Fibroblast of mammary gland (primary cell): ENCODE measurements at regions not wholly inside any gene's neighbourhood (a gene's known extent, or its start where the extent isn't known, plus 50 kb on each side); places are given as distances from the start of the nearest gene placed in this dataset.

Source experiments
- DNase-seq: peaks from one replicate; pipeline ENCODE4 v3.0.0-alpha.2; 2010; ENCODE audit warnings: low read depth
- H3K4me3 ChIP-seq: 2 replicates; pipeline ENCODE4 v1.5.1; 2011; ENCODE audit warnings: low read depth, mild to moderate bottlenecking, low read length, moderate library complexity; ENCODE audit not compliant: control insufficient read depth
- TF ChIP-seq, protein P1 (sequence below): conservative IDR thresholded peaks from 2 replicates; pipeline ENCODE4 v1.5.1; 2011; ENCODE audit warnings: low read depth, low read length, inconsistent platforms; ENCODE audit not compliant: control insufficient read depth, insufficient read depth

DNA sequence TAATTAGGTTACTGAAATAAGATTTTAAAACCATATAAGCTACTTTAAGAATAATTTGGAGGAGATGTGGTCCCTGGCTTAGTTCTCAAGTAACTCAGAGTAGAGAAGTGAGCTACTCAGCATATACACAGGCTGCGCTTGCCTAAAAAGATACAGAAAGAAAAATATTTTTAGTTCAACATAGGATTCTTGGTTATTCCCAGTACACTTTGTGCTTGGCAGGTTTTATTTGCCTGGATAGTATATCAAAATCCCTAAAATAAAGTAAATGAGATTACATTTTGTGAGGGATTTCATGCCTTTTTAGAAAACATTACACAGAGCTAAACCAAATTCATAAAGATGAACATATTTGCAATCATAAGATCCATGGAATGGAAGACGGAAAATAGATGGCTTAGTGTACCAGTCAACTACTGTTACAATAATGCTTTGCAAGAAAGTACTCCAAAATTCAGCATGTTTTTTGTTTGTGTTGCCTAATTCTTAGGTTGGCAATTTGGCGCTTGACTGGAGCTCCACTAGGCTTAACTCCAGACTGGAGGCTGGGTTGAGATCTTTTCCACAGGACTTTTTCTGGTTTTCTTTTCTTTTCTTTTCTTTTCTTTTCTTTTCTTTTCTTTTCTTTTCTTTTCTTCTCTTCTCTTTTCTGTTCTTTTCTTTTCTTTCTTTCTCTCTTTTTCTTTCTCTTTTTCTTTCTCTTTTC is 600.5 kb upstream of the SYT4 start:
- TF ChIP-seq, protein P1, sequence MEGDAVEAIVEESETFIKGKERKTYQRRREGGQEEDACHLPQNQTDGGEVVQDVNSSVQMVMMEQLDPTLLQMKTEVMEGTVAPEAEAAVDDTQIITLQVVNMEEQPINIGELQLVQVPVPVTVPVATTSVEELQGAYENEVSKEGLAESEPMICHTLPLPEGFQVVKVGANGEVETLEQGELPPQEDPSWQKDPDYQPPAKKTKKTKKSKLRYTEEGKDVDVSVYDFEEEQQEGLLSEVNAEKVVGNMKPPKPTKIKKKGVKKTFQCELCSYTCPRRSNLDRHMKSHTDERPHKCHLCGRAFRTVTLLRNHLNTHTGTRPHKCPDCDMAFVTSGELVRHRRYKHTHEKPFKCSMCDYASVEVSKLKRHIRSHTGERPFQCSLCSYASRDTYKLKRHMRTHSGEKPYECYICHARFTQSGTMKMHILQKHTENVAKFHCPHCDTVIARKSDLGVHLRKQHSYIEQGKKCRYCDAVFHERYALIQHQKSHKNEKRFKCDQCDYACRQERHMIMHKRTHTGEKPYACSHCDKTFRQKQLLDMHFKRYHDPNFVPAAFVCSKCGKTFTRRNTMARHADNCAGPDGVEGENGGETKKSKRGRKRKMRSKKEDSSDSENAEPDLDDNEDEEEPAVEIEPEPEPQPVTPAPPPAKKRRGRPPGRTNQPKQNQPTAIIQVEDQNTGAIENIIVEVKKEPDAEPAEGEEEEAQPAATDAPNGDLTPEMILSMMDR: no peak
- no peak for DNase-seq
- no peak overlapping the region for H3K4me3 ChIP-seq

DNA sequence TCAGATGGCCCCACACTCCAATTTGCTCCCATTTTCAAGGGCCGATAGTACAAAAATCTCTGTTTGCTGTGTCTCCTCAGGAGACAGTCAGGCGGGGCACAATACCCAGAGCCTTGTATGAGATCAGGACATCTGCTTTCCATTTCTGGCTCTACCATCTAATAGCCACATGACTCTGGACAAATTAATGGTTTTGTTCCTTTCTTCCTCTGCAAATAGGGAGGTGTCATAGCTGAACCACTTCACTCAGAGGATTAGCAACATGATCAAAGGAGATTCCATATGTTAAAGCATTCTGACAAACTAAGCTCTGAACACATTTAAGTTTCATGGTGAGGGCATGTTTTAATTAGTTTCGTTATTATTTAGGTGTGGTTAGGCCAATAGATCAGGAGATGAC is 602.1 kb upstream of the SYT4 start:
- DNase-seq: peak; percentile 48
- H3K4me3 ChIP-seq: no peak overlapping the region
- TF ChIP-seq, protein P1: no peak

DNA sequence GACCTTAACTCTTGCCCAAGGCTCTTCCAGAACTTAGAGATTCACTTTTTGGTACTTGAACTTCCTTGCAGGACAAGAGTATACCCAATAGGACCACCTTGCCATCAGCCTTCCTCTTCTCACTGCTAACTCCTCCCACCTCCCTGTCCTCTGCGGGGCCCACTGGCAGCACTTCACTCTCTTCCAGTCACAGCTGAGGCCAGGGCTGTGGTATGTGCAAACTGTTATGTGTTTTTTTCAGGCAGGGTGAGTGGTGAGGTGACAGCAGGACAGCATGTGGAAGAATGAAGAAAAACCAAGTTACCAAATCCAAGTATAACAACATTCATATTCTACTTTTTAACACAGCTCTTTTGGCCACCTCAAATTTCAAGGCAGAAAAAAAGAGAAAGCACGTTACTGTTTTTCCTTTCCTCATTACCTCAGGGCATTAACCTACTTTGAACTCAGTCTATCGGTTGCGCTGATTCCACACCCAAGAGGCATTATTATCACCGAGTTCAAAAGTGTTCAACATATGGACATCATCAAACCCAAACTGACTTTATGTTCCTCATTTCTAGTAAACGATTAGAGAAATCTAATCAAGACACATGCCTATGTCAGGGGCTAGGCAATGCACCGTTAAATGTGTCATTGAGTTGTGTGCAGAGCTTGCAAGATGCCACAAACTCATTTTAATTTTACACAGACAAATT is 605.2 kb upstream of the SYT4 start:
- DNase-seq: no peak
- no peak overlapping the region for H3K4me3 ChIP-seq
- TF ChIP-seq, protein P1: no peak

DNA sequence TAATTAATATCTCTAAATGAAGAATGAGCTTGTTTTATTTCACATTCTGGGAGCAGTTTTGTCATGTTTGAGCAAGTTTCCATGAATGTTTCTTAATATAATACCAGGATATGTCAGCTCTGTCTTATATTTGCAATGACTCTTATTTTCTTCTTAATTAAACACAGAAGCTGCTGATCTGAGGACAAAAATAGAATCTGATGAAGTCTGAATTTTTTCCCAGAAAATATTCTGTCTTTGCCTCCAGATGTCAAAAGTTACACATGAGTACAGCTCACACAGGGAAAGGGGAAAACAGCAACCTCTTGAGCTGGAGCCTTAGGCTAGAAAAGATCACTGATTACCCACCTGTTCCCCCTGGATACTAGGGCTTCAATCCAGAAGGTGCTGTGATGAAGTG is 606.6 kb upstream of the SYT4 start:
- peak; percentile 49 for DNase-seq
- H3K4me3 ChIP-seq: no peak overlapping the region
- TF ChIP-seq, protein P1: no peak

DNA sequence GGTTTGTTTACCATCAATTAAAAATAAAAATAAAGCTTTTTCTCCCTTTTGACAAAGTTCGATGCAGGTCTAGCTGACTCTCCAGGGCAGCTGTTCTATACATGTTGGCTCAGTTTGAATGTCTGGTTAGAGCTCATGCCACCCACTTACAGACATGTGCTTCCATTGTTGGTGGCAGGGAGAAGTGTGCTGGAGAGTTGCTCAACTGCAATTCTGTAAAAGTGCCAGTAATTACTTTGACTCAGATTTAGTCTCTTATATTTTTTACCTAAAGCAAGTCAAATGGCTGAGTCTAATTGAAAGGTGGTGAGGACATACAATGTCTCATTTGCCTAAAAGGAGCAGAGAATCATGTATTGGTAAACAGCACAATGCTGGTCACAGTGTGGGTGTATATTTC is 609.1 kb upstream of the SYT4 start:
- TF ChIP-seq, protein P1: no peak
- no peak overlapping the region for H3K4me3 ChIP-seq
- DNase-seq: peak; percentile 59

DNA sequence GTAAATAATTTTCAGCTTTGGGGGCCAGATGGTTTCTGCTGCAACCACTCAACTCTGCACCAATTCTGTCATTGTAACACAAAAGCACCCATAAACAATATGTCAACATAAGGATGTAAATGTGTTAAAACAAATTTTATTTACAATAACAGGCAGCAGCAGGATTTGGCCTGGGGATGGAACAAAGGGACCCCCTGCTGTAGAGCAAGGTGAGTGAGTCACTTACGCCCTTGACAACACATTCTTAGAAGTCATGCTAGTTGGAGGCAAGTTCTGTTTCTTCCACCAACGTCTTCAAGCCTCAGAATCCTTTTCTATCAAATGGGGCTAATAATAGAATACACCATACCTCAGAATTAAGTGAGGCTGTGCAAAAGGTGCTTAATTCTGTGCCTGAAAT is 610.2 kb upstream of the SYT4 start:
- H3K4me3 ChIP-seq: no peak overlapping the region
- TF ChIP-seq, protein P1: no peak
- no peak for DNase-seq
